IgD-negative memory B cell (primary cell): ENCODE measurements at regions not wholly inside any gene's neighbourhood (a gene's known extent, or its start where the extent isn't known, plus 50 kb on each side); places are given as distances from the start of the nearest gene placed in this dataset.

ENCODE experiments used
- H3K27ac Mint-ChIP-seq, 3 donors: one replicate each; pipeline ENCODE4 v1.8.0; 2020 to 2022; ENCODE audit warnings: mild to moderate bottlenecking in 3 of 3, mixed read lengths in 3 of 3, moderate library complexity in 1 of 3
- H3K27me3 Mint-ChIP-seq: one replicate; pipeline ENCODE4 v1.8.0; 2021; ENCODE audit warnings: mixed read lengths
- H3K36me3 Mint-ChIP-seq: one replicate; pipeline ENCODE4 v1.8.0; 2020; ENCODE audit warnings: mild to moderate bottlenecking, mixed read lengths
- H3K4me1 Mint-ChIP-seq, 3 donors: one replicate each; pipeline ENCODE4 v1.8.0; 2020 to 2022; ENCODE audit warnings: mixed read lengths in 3 of 3, mild to moderate bottlenecking in 1 of 3
- H3K4me3 Mint-ChIP-seq, 4 donors: one replicate each; pipeline ENCODE4 v1.8.0; 2020 to 2022; ENCODE audit warnings: mild to moderate bottlenecking in 4 of 4, mixed read lengths in 4 of 4, moderate library complexity in 3 of 4
- H3K9me3 Mint-ChIP-seq, 3 donors: one replicate each; pipeline ENCODE4 v1.8.0; 2020 to 2021; ENCODE audit warnings: mixed read lengths in 3 of 3, mild to moderate bottlenecking in 1 of 3

- Mint-ChIP-seq H3K4me1 (peaks cover 0 to 3% (median 2%) of the 10 kb centered on the region in 3 donors), H3K27ac (no peak overlapping the region), H3K4me3 (no peak overlapping the region), H3K27me3 (peaks cover 8% of the 10 kb centered on the region), H3K36me3 (no peaks in the 10 kb centered on the region), H3K9me3 (peaks cover 2 to 7% (median 3%) of the 10 kb centered on the region in 3 donors)
Measured at GRCh38 chr6:163841326-163841725, 426.8 kb downstream of the QKI start.

GRCh38 chr6:163840880-163841279 is 426.4 kb downstream of the QKI start:
- Mint-ChIP-seq H3K4me3 (no peak overlapping the region), H3K4me1 (peaks cover 0 to 3% (median 3%) of the 10 kb centered on the region in 3 donors), H3K36me3 (no peaks in the 10 kb centered on the region), H3K27ac (no peak overlapping the region), H3K9me3 (peaks cover 2 to 7% (median 3%) of the 10 kb centered on the region in 3 donors), H3K27me3 (peaks cover 8% of the 10 kb centered on the region)

- H3K27ac Mint-ChIP-seq: no peak overlapping the region
- H3K9me3 Mint-ChIP-seq: peaks cover 2 to 7% (median 3%) of the 10 kb centered on the region in 3 donors
- H3K4me3 Mint-ChIP-seq: no peak overlapping the region
- H3K4me1 Mint-ChIP-seq: peaks cover 0 to 3% (median 3%) of the 10 kb centered on the region in 3 donors
- H3K36me3 Mint-ChIP-seq: no peaks in the 10 kb centered on the region
- peaks cover 12% of the 10 kb centered on the region for H3K27me3 Mint-ChIP-seq
Measured at GRCh38 chr6:163839296-163839695, 424.8 kb downstream of the QKI start.

DNA sequence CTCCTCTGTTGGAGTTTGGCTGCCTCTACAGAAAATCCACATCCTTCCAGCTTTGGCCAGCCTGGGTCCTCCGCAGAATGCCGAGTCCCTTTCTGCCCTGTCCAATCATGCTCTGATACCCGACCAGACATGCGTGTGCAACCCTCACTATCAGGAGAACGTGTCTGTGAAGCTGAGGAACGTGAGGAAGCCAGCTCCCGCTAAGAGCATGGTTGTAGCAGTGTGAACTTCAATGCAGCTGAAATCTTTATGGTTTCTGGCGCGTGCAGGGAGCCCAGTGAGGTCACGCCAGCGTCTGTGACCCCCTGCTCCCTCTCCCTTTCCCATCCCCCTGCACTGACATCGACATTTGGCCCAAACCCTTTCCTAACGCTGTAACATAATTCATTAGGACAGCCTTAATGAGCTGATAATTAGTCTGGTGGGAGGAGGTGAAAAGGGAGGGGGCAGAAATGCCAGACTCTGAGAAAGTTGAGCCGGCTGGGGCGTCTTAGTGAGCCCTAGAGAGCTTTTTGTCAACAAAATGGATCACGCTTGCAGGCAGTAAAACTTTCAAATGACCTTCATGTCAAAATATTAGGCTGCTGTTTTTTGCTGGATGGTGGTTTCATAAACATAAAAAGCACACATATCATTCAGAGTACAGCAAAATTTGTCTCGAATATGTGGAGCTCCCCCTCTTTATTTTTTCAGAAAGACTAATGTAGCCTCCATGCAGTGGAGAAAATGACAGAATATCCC is 423.3 kb downstream of the QKI start:
- Mint-ChIP-seq H3K36me3 (no peaks in the 10 kb centered on the region), H3K27ac (no peak overlapping the region), H3K27me3 (peaks cover 14% of the 10 kb centered on the region), H3K4me3 (no peak overlapping the region), H3K9me3 (peaks cover 2 to 7% (median 3%) of the 10 kb centered on the region in 3 donors), H3K4me1 (peaks cover 0 to 3% (median 1%) of the 10 kb centered on the region in 3 donors)

- H3K9me3 Mint-ChIP-seq: peaks cover 2 to 7% (median 3%) of the 10 kb centered on the region in 3 donors
- no peak overlapping the region for H3K4me3 Mint-ChIP-seq
- H3K27me3 Mint-ChIP-seq: peaks cover 15% of the 10 kb centered on the region
- no peak overlapping the region for H3K27ac Mint-ChIP-seq
- H3K36me3 Mint-ChIP-seq: no peaks in the 10 kb centered on the region
- H3K4me1 Mint-ChIP-seq: peaks cover 0 to 3% (median 1%) of the 10 kb centered on the region in 3 donors
Measured at GRCh38 chr6:163836876-163837690, 422.6 kb downstream of the QKI start.

- Mint-ChIP-seq H3K27ac (no peak overlapping the region), H3K4me3 (no peak overlapping the region), H3K4me1 (peaks cover 0 to 3% (median 1%) of the 10 kb centered on the region in 3 donors), H3K36me3 (peaks cover 3% of the 10 kb centered on the region), H3K9me3 (peaks cover 0 to 7% (median 2%) of the 10 kb centered on the region in 3 donors), H3K27me3 (peaks cover 17% of the 10 kb centered on the region)
Measured at GRCh38 chr6:163835439-163836171, 421.1 kb downstream of the QKI start.

DNA sequence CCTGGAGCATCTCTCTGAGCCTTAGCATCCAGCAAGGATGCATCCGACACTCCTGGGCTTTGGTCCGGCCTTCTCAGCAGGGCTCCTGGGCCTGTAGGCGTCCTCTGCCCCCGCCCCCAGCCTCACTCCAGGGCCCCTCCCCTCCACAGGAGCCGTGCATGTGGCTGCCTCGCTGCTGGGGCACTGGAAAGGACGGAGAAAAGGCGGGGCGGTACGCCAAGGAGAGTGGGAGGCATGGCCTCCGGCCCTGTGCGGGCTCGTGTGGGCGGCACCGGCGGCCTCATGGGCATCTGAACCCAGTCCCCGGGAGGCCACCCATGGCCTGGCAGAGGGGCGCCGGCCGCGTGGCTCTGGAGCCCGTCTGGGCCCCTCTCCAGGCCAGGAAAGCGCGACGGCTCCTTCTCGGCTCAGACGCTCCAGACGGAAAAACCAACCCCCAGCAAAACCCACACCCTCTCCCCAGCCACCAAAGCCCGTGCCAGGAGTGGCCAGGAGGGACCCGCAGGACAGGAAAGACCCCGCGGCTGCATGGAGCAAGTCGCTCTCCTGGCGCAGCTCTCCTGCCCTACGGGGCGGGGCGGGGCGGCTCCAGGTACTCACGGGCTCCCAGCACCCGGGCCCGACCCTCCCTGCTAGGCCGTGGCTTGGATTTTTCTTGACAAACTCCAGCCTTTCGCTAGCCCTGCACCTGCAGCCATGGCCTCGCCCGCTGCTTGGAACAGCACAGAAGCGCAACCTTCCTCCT is 419.9 kb downstream of the QKI start:
- Mint-ChIP-seq H3K9me3 (peaks cover 0 to 7% (median 2%) of the 10 kb centered on the region in 3 donors), H3K4me1 (peaks cover 0 to 3% (median 1%) of the 10 kb centered on the region in 3 donors), H3K27ac (no peak overlapping the region), H3K4me3 (no peak overlapping the region), H3K27me3 (peaks cover 18% of the 10 kb centered on the region), H3K36me3 (peaks cover 3% of the 10 kb centered on the region)

GRCh38 chr6:163831736-163832135 is 417.2 kb downstream of the QKI start:
- Mint-ChIP-seq H3K27me3 (peaks cover 12% of the 10 kb centered on the region), H3K9me3 (peaks cover 0 to 7% (median 0%) of the 10 kb centered on the region in 3 donors), H3K36me3 (peaks cover 5% of the 10 kb centered on the region), H3K4me3 (no peak overlapping the region), H3K4me1 (peaks cover 0 to 1% (median 0%) of the 10 kb centered on the region in 3 donors), H3K27ac (no peak overlapping the region)

DNA sequence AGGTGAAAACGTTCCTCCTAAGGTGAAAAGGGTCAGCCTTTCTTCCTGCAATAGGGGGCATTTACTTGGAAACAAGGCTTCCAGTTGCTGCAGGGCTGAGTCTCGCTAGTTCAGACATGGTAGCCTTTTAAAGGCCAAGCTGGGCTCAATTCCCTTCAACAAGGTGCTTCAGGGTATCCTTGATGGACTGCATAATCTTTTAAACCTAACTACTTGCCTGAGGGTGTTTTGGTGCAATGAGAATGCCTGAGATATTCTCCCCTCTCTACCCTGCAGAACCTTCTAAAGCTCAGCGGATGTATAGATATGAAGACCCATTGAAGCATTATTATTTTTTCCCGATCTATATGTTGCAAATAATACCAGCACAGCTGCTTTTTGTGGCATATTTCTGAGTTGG is 416.1 kb downstream of the QKI start:
- peaks cover 15% of the 10 kb centered on the region for H3K27me3 Mint-ChIP-seq

DNA sequence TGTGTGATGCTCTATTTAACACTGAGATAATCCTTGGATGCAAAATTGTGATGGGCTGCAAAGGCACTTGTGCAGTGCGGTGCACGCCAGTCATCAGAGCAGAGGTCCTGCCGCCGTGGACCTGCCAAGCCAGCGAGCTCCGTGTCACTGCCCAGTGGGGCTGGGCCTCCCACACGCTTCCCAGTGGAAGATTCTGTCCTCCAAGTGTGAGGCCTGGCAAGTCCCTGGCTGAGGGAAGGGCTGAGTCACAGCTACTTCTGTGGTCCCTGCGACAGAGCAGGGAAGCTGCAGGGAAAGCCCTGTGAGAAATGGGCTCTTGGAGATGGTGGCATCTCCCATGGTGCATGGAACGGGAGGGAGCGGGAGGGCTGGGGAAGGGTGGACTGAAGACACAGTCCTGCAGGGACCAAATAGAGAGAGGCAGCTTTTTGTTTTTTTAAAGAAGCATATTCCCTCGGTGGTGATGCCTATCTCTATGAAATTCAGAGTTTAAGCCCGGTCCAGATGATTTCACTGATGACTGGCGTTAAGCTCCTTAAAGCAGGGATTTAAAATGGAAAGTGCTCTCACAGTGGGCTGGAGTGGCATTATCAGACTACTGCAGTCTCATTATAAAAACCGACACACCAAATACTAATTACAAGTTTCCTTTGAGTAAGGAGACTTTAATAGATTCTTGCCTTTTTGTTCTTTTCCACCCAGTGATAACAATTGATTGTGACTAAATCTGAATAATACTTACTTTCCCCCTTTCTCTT is 413.7 kb downstream of the QKI start:
- H3K27me3 Mint-ChIP-seq: peaks cover 10% of the 10 kb centered on the region
- no peak overlapping the region for H3K27ac Mint-ChIP-seq
- H3K36me3 Mint-ChIP-seq: peaks cover 5% of the 10 kb centered on the region
- peaks cover 0 to 7% (median 0%) of the 10 kb centered on the region in 3 donors for H3K9me3 Mint-ChIP-seq
- no peak overlapping the region for H3K4me3 Mint-ChIP-seq
- H3K4me1 Mint-ChIP-seq: no peaks in the 10 kb centered on the region

More for the DNA sequence above, 416.1 kb downstream of the QKI start:
- Mint-ChIP-seq H3K36me3 (peaks cover 5% of the 10 kb centered on the region), H3K4me1 (no peaks in the 10 kb centered on the region), H3K27ac (no peak overlapping the region), H3K9me3 (peaks cover 0 to 7% (median 0%) of the 10 kb centered on the region in 3 donors), H3K4me3 (no peak overlapping the region)

DNA sequence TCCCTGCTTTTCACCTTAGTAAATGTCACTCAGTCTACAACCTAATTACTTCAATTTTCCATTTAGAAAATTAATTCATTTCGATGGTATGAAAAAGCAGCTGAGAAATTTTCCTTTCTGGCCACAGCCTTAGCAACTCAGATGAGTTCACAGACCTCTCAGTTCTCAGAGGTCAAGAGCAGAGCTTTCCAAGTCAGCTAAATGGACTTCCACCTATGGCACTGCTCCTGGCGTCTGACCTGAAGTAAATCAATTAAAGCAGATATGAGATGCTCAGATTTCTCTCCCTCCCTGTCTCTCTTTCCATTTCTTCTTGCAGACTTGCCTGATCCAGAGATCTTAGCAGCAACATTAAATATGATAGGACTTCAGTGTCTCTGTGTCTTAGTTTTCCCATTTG is 412.6 kb downstream of the QKI start:
- H3K9me3 Mint-ChIP-seq: peaks cover 0 to 7% (median 0%) of the 10 kb centered on the region in 3 donors
- H3K36me3 Mint-ChIP-seq: peaks cover 5% of the 10 kb centered on the region
- no peaks in the 10 kb centered on the region for H3K4me1 Mint-ChIP-seq
- no peak overlapping the region for H3K4me3 Mint-ChIP-seq
- H3K27ac Mint-ChIP-seq: peak overlapping the region in 1 of 3 donors; percentile 0
- peaks cover 6% of the 10 kb centered on the region for H3K27me3 Mint-ChIP-seq

GRCh38 chr6:163826629-163827028 is 412.1 kb downstream of the QKI start:
- peaks cover 0 to 7% (median 0%) of the 10 kb centered on the region in 3 donors for H3K9me3 Mint-ChIP-seq
- no peak overlapping the region for H3K4me3 Mint-ChIP-seq
- H3K36me3 Mint-ChIP-seq: peaks cover 5% of the 10 kb centered on the region
- no peaks in the 10 kb centered on the region for H3K4me1 Mint-ChIP-seq
- peaks cover 6% of the 10 kb centered on the region for H3K27me3 Mint-ChIP-seq
- peak overlapping the region in 1 of 3 donors; percentile 0 for H3K27ac Mint-ChIP-seq

DNA sequence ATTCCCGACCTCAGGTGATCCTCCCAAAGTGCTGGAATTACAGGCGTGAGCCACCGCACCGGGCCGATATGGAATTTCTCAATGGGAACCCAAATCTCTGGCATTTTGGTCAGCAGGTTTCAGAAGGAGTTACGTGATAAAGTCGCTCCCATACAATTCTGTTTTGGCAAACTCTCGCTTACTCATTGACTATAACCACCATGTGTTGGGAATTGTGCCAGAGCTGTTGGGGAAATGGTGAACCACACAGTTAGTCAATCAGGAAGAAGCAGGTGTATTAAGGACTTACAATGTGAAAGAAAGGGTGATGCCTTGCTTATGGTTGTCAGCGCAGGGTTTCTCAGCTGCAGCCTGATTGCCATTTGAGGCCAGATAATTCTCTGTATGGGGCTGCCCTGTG is 410.5 kb downstream of the QKI start:
- Mint-ChIP-seq H3K9me3 (no peaks in the 10 kb centered on the region), H3K27me3 (peaks cover 4% of the 10 kb centered on the region), H3K27ac (no peak overlapping the region), H3K4me1 (no peaks in the 10 kb centered on the region), H3K36me3 (peaks cover 2% of the 10 kb centered on the region), H3K4me3 (no peak overlapping the region)

DNA sequence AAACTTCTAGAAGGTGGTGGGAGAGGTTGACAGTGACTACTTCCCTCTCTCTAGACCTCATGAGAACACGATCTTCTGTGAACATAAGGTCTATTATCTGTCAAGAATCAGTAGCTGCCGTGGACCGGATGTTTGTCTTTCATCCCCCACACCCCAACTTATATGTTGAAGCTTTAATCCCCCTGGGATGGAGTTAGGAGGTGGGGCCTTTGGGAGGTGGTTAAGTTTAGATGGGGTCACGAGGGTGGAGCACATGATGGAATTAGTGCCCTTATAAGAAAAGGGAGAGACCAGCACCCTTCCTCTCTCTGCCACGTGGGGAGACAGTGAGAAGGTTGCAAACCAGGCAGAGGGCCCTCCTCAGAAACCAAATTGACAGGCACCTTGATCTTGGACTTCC is 409.1 kb downstream of the QKI start:
- H3K4me1 Mint-ChIP-seq: no peaks in the 10 kb centered on the region
- no peaks in the 10 kb centered on the region for H3K36me3 Mint-ChIP-seq
- no peak overlapping the region for H3K27ac Mint-ChIP-seq
- H3K9me3 Mint-ChIP-seq: no peaks in the 10 kb centered on the region
- no peak overlapping the region for H3K4me3 Mint-ChIP-seq
- H3K27me3 Mint-ChIP-seq: peaks cover 5% of the 10 kb centered on the region
